ENCODE measurements at regions not wholly inside any gene's neighbourhood (a gene's known extent, or its start where the extent isn't known, plus 50 kb on each side); places are given as distances from the start of the nearest gene placed in this dataset.

DNA sequence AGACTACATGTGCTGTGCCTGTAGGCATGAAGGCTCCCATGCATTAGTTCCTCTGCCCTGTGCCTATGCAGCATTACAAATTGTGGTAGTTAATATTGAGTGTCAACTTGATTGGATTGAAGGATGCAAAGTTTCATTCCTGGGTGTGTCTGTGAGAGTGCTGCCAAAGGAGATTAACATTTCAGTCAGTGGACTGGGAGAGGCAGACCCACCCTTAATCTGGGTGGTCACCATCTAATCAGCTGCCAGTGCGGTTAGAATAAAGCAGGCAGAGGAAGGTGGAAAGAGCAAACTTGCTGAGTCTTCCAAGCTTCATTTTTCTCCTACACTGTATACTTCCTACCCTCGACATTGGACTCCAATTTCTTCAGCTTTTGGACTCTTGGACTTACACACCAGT lies 460.2 kb upstream of the SMIM31 start:
- Histone ChIP-seq H3K36me3 (no peaks in the 10 kb centered on the region), H3K27me3 (no peaks in the 10 kb centered on the region), H3K4me3 (no peak overlapping the region), H3K27ac (no peak overlapping the region), H3K4me2 (no peak overlapping the region), H3K4me1 (no peaks in the 10 kb centered on the region), H4K20me1 (no peaks in the 10 kb centered on the region), H3K9me3 (no peaks in the 10 kb centered on the region), H3K9ac (no peak overlapping the region)
- no peak for TF ChIP-seq Cebpa-rat (IDR thresholded peaks at IDR 0.05)

DNA sequence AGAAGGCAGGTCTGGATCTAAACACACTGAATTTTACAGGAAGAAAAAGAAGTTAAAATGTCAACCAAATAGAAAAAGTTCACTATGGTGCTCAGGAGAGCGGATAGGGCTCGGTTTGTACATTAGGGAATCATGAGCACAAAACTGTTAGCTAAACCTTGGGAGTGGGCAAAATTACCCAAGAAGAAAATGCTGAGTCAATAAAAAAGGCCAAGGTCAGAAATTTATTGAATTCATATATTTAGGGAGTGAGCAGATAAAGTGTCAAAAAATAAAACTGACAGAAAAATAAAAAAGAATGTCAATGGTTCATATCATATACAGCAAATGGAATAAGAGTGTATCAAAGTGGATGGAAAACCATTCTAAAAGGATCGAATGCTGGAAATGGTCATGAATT lies 452.5 kb upstream of the SMIM31 start:
- Histone ChIP-seq H4K20me1 (no peaks in the 10 kb centered on the region), H3K4me1 (no peaks in the 10 kb centered on the region), H3K4me3 (no peak overlapping the region), H3K27me3 (no peaks in the 10 kb centered on the region), H3K9me3 (no peaks in the 10 kb centered on the region), H3K9ac (no peak overlapping the region), H3K27ac (no peak overlapping the region), H3K36me3 (no peaks in the 10 kb centered on the region), H3K4me2 (no peak overlapping the region)
- no peak for TF ChIP-seq Cebpa-rat (IDR thresholded peaks at IDR 0.05)

DNA sequence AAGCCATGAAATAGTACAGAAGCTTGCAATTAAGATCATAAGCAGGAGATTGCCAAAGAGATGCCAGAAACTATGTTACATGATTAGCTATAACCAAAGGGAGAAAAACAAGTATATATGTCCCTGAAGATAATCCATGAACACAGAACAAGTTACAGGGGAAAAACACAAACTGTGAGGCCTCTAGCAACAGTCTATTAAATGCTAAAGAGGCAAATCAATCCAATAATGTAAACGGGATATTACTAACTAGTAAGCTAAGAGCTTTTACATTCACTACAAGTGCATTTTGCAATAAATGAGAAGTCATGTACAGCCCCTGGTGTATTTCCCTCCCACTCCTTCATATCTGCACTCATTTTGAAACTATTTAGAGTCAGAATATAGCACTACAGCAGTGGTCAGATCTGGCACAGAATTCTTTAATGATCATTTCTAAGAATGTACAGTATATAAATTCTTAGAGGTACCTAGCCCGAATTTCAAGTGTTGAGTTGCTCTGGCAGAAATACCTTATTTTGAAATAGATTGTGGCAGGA lies 449.8 kb upstream of the SMIM31 start:
- no peak overlapping the region for H3K4me2 ChIP-seq
- H3K9ac ChIP-seq, result no peak overlapping the region
- H3K4me3 ChIP-seq, result no peak overlapping the region
- no peaks in the 10 kb centered on the region for H3K9me3 ChIP-seq
- H3K27me3 ChIP-seq, result no peaks in the 10 kb centered on the region
- H3K4me1 ChIP-seq, result no peaks in the 10 kb centered on the region
- no peak for TF ChIP-seq Cebpa-rat (IDR thresholded peaks at IDR 0.05)
- no peak overlapping the region for H3K27ac ChIP-seq
- H3K36me3 ChIP-seq, result no peaks in the 10 kb centered on the region
- no peaks in the 10 kb centered on the region for H4K20me1 ChIP-seq

DNA sequence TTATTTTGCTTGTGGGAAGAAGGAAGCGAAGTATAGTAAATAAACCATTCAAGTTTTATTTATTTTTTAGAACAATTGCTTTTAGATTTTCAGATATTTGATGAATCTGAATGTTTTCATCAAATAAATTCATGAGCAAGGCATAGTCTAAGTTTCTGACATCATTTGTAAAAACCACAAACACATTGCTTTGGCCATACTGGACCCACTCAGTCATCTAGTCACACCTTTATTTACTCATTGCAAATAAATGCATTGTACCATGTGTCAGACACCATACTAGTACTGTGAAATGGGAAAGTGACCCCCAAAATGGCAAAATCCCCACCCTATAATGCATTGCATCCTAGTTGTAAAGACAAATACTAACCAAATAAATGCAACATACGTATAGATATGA lies 449.1 kb upstream of the SMIM31 start:
- no peak overlapping the region for H3K9ac ChIP-seq
- no peaks in the 10 kb centered on the region for H3K4me1 ChIP-seq
- no peaks in the 10 kb centered on the region for H4K20me1 ChIP-seq
- H3K27ac ChIP-seq, result no peak overlapping the region
- no peaks in the 10 kb centered on the region for H3K27me3 ChIP-seq
- no peak overlapping the region for H3K4me3 ChIP-seq
- H3K36me3 ChIP-seq, result no peaks in the 10 kb centered on the region
- no peak overlapping the region for H3K4me2 ChIP-seq
- no peak for TF ChIP-seq Cebpa-rat (IDR thresholded peaks at IDR 0.05)
- no peaks in the 10 kb centered on the region for H3K9me3 ChIP-seq

DNA sequence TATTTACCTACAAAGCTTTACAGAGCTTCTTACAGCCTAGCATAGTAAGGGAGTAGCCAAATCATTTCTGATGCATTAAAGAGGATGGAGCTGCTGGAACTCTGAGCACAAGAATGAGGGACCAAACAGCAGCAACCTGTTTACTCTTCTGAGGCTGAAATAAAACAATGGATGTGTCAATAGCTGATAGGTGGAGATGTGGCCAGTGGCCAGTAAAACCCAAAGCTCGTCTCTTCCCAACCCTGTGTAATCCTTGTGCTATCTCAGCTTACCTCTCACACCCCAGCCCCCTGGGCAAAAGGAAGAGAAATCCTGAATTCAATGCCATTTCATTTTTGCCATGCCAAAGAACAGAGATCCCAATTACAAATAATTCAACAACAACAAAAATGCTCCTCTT lies 446.7 kb upstream of the SMIM31 start:
- H3K4me2 ChIP-seq, result no peak overlapping the region
- no peaks in the 10 kb centered on the region for H3K27me3 ChIP-seq
- H3K27ac ChIP-seq, result no peak overlapping the region
- no peaks in the 10 kb centered on the region for H3K9me3 ChIP-seq
- no peaks in the 10 kb centered on the region for H3K4me1 ChIP-seq
- H4K20me1 ChIP-seq, result no peaks in the 10 kb centered on the region
- H3K4me3 ChIP-seq, result no peak overlapping the region
- no peaks in the 10 kb centered on the region for H3K36me3 ChIP-seq
- no peak for TF ChIP-seq Cebpa-rat (IDR thresholded peaks at IDR 0.05)
- no peak overlapping the region for H3K9ac ChIP-seq

DNA sequence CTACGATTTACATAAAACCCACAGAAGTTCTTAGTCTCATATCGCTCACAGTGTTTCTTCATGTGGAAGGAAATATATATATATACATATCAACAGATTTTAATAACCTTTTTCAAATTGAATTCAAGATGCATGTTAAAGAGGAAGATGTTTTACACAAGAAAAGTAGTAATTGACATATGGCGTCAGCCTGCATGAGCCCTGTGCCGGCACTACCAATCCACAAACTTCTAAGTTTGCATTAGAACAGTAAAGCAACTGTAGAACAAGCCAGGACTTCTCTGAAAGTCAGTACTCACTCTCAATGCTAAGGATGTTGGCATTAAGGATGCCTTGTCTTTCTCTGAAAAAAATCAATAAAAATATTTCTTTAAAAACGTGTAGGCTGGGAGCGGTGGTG lies 441.3 kb upstream of the SMIM31 start:
- Histone ChIP-seq H3K9ac (no peak overlapping the region), H3K9me3 (no peaks in the 10 kb centered on the region), H3K4me2 (no peak overlapping the region), H3K4me3 (no peak overlapping the region), H3K4me1 (no peaks in the 10 kb centered on the region), H3K27ac (no peak overlapping the region), H3K27me3 (no peaks in the 10 kb centered on the region), H4K20me1 (no peaks in the 10 kb centered on the region), H3K36me3 (no peaks in the 10 kb centered on the region)
- TF ChIP-seq Cebpa-rat (IDR thresholded peaks at IDR 0.05), result no peak

DNA sequence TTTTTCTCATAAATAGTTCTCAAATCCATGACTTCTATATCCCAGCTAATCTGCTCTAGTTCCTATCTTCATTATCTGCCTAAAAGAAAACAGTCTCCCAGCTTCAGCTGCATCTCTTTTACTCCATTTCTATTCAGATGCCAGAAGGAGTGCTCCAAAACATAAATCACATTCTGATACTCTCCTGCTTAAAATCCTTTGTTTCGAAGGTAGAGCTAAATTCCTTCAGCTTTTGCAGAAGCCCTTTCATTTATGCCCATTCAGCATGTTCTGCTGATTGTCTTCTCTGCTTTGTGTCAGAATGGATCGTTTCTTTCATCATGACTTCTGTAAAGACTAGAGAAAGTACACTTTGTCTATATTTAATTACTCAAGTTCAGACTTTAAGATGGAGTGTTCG lies 440.1 kb upstream of the SMIM31 start:
- Histone ChIP-seq H3K36me3 (no peaks in the 10 kb centered on the region), H3K27me3 (no peaks in the 10 kb centered on the region), H3K4me1 (no peaks in the 10 kb centered on the region), H3K4me3 (no peak overlapping the region), H4K20me1 (no peaks in the 10 kb centered on the region), H3K9me3 (no peaks in the 10 kb centered on the region), H3K4me2 (no peak overlapping the region), H3K9ac (no peak overlapping the region), H3K27ac (no peak overlapping the region)
- TF ChIP-seq Cebpa-rat (IDR thresholded peaks at IDR 0.05), result no peak

DNA sequence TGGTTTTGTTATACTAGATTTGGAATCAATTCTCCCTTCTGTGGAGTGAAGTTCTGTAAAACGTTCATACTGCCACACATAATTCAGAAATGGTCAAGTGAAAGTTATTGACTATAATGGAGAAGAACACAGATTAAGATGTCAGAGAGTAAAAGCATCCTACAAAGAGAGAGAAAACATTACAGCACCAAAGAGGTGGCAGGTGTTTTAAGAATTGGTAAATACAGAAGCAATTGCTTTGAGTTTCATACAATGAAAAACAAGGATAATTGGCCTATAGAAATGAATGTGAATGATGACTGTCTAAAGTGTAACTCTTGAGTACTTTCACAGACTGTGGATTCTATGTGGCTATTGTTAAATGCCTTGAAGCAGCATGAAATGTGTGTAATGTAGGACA lies 435.6 kb upstream of the SMIM31 start:
- no peaks in the 10 kb centered on the region for H3K4me1 ChIP-seq

DNA sequence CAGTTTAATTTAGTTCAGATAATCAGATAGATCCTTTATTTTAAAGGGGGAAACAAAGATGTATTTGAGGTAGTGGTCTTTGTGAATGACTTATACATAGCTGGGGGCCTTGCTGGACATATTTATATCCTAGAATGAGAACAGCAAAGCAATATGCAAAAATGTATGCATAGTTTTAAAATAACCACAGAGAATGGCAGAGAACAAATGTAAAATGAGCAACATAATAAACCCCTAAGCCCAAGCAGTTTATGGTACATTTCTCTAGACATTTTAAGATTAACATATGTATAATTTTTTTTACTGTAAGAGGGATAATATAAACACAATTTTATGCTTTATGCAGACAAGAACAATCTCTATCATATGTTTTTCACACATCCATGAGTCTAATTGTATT lies 434.2 kb upstream of the SMIM31 start:
- Histone ChIP-seq H3K27me3 (no peaks in the 10 kb centered on the region), H3K4me1 (no peaks in the 10 kb centered on the region)
- TF ChIP-seq Cebpa-rat (IDR thresholded peaks at IDR 0.05), result no peak

More for the DNA sequence above, 435.6 kb upstream of the SMIM31 start:
- H3K9ac ChIP-seq, result no peak overlapping the region
- H3K9me3 ChIP-seq, result no peaks in the 10 kb centered on the region
- no peaks in the 10 kb centered on the region for H3K27me3 ChIP-seq
- no peak overlapping the region for H3K4me2 ChIP-seq
- no peak overlapping the region for H3K4me3 ChIP-seq
- TF ChIP-seq Cebpa-rat (IDR thresholded peaks at IDR 0.05), result no peak
- no peaks in the 10 kb centered on the region for H3K36me3 ChIP-seq
- H4K20me1 ChIP-seq, result no peaks in the 10 kb centered on the region
- H3K27ac ChIP-seq, result no peak overlapping the region

DNA sequence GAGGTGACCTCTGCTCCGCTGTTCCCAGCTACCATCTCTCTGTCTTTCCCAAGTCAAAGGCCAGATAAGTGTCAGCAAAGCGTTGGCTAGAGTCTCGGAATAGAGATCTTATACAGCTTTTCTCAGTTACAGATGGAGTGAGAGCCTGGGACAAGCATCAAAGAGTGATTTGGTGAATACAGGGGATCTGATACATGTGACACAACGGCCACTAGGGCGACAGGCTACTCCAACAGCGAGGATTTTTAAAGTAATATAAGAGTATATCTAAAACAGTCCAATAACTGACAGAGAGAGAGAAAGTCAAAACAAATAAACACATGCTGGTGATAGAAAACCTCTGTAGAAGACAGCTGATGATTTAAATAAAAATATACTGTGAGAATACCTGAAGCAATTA lies 433.1 kb upstream of the SMIM31 start:
- H3K4me3 ChIP-seq, result no peak overlapping the region
- H3K27me3 ChIP-seq, result no peaks in the 10 kb centered on the region
- H3K9me3 ChIP-seq, result no peaks in the 10 kb centered on the region
- H3K4me2 ChIP-seq, result no peak overlapping the region
- H4K20me1 ChIP-seq, result no peaks in the 10 kb centered on the region
- H3K36me3 ChIP-seq, result no peaks in the 10 kb centered on the region
- H3K4me1 ChIP-seq, result no peaks in the 10 kb centered on the region
- no peak overlapping the region for H3K27ac ChIP-seq
- H3K9ac ChIP-seq, result no peak overlapping the region
- no peak for TF ChIP-seq Cebpa-rat (IDR thresholded peaks at IDR 0.05)

More for the DNA sequence above, 434.2 kb upstream of the SMIM31 start:
- Histone ChIP-seq H3K27ac (no peak overlapping the region), H3K4me3 (no peak overlapping the region), H3K9ac (no peak overlapping the region), H3K9me3 (no peaks in the 10 kb centered on the region), H3K36me3 (no peaks in the 10 kb centered on the region), H4K20me1 (no peaks in the 10 kb centered on the region), H3K4me2 (no peak overlapping the region)

DNA sequence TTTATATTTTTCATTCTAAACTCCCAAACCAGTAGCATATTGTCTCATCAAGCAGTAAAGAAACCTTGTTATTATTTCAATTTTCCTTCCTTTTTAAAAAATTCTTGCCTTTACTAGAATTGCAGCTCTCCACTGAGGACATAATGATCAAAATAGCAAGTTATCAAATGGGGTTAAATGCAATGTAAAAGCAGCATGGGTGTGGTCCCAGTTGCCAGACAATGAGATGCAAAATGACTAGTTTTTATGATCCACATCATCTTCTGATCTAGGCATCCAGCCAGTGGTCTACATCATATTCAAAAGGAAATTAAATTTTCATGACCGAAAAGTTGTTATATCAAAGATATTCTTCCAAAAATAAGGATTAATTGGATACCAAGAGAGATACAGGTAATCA lies 427.9 kb upstream of the SMIM31 start:
- H3K4me2 ChIP-seq, result no peak overlapping the region
- H4K20me1 ChIP-seq, result no peaks in the 10 kb centered on the region
- no peaks in the 10 kb centered on the region for H3K27me3 ChIP-seq
- no peak overlapping the region for H3K9ac ChIP-seq
- H3K4me1 ChIP-seq, result no peaks in the 10 kb centered on the region
- TF ChIP-seq Cebpa-rat (IDR thresholded peaks at IDR 0.05), result no peak
- no peaks in the 10 kb centered on the region for H3K36me3 ChIP-seq
- no peak overlapping the region for H3K27ac ChIP-seq
- no peaks in the 10 kb centered on the region for H3K9me3 ChIP-seq
- H3K4me3 ChIP-seq, result no peak overlapping the region

Data from BLaER1 (cell line).